Neural progenitor cell (in vitro differentiated cells): ENCODE measurements at regions not wholly inside any gene's neighbourhood (a gene's known extent, or its start where the extent isn't known, plus 50 kb on each side); places are given as distances from the start of the nearest gene placed in this dataset.

Experiments used
- DNase-seq: peaks from one replicate; pipeline ENCODE4 v3.0.0-alpha.2; 2016; ENCODE audit warnings: low spot score
- H2AFZ ChIP-seq: fragments of 200-600 bp; sonication (generic); replicated peaks from 2 replicates; pipeline ENCODE4 v1.6.1; 2016; ENCODE audit warnings: antibody characterized with exemption
- H3F3A ChIP-seq: fragments of 200-600 bp; sonication (generic); 2 replicates; pipeline ENCODE4 v1.6.1; 2016; ENCODE audit warnings: antibody characterized with exemption, low read depth
- H3K27ac ChIP-seq: fragments of 200-600 bp; sonication (generic); 2 replicates; pipeline ENCODE4 v1.5.1; 2016; ENCODE audit warnings: mild to moderate bottlenecking
- H3K27me3 ChIP-seq: fragments of 200-600 bp; sonication (generic); 2 replicates; pipeline ENCODE4 v1.6.1; 2016; ENCODE audit warnings: mild to moderate bottlenecking, moderate library complexity
- H3K36me3 ChIP-seq: fragments of 200-600 bp; sonication (generic); 2 replicates; pipeline ENCODE4 v1.5.1; 2016
- H3K4me1 ChIP-seq: fragments of 200-600 bp; sonication (generic); 2 replicates; pipeline ENCODE4 v1.6.1; 2016; ENCODE audit warnings: mixed run types
- H3K4me2 ChIP-seq: fragments of 200-600 bp; sonication (generic); 2 replicates; pipeline ENCODE4 v1.6.1; 2016
- H3K4me3 ChIP-seq: fragments of 200-600 bp; sonication (generic); 2 replicates; pipeline ENCODE4 v1.5.1; 2016
- H3K79me2 ChIP-seq: fragments of 200-600 bp; sonication (generic); 2 replicates; pipeline ENCODE4 v1.6.1; 2016; ENCODE audit warnings: low read depth
- H3K9ac ChIP-seq: fragments of 200-600 bp; sonication (generic); 2 replicates; pipeline ENCODE4 v1.6.1; 2016
- H3K9me3 ChIP-seq: fragments of 200-600 bp; sonication (generic); 2 replicates; pipeline ENCODE4 v1.5.1; 2016; ENCODE audit warnings: low read depth
- H4K20me1 ChIP-seq: fragments of 200-600 bp; sonication (generic); 2 replicates; pipeline ENCODE4 v1.6.1; 2016; ENCODE audit warnings: low read depth
- H3K27ac Mint-ChIP-seq: 3 replicates; pipeline ENCODE4 v1.8.0; 2021; ENCODE audit warnings: mixed read lengths
- H3K27me3 Mint-ChIP-seq: 2 replicates; pipeline ENCODE4 v1.8.0; 2022; ENCODE audit warnings: low read depth, mild to moderate bottlenecking, inconsistent platforms, moderate library complexity, mixed read lengths; ENCODE audit not compliant: insufficient read depth
- H3K36me3 Mint-ChIP-seq: 3 replicates; pipeline ENCODE4 v1.8.0; 2021; ENCODE audit warnings: mixed read lengths
- H3K4me1 Mint-ChIP-seq: 3 replicates; pipeline ENCODE4 v1.8.0; 2021; ENCODE audit warnings: mixed read lengths
- H3K4me3 Mint-ChIP-seq: 3 replicates; pipeline ENCODE4 v1.8.0; 2021; ENCODE audit warnings: mild to moderate bottlenecking, moderate library complexity, mixed read lengths
- H3K9me3 Mint-ChIP-seq: 3 replicates; pipeline ENCODE4 v1.8.0; 2020; ENCODE audit warnings: mixed read lengths
- CTCF ChIP-seq: fragments of 200-600 bp; sonication (generic); IDR thresholded peaks from 2 replicates; pipeline ENCODE4 v1.5.1; 2017; ENCODE audit warnings: antibody characterized with exemption, mild to moderate bottlenecking
- EZH2 ChIP-seq: fragments of 200-600 bp; sonication (generic); IDR thresholded peaks from 2 replicates; pipeline ENCODE4 v1.6.1; 2017; ENCODE audit warnings: antibody characterized with exemption, mild to moderate bottlenecking, moderate library complexity
- EZH2phosphoT487 ChIP-seq: fragments of 200-600 bp; sonication (generic); IDR thresholded peaks from 2 replicates; pipeline ENCODE4 v1.6.1; 2017; ENCODE audit warnings: antibody characterized with exemption

GRCh38 chr20:63132715-63133471, 83.0 kb downstream of the YTHDF1 start:
- Mint-ChIP-seq H3K36me3 (no peaks in the 10 kb centered on the region), H3K9me3 (peaks cover 2% of the 10 kb centered on the region), H3K4me1 (peaks cover 4% of the 10 kb centered on the region), H3K4me3 (no peak overlapping the region), H3K27ac (no peak overlapping the region), H3K27me3 (peaks cover 16% of the 10 kb centered on the region)
- no peak for TF ChIP-seq CTCF
- TF ChIP-seq EZH2phosphoT487, result no peak
- TF ChIP-seq EZH2, result no peak
- no peaks in the 10 kb centered on the region for H3K79me2 ChIP-seq
- peaks cover 11% of the 10 kb centered on the region for H3K27me3 ChIP-seq
- H3K4me2 ChIP-seq, result no peak overlapping the region
- no peak overlapping the region for H3K27ac ChIP-seq
- H2AFZ ChIP-seq, result no peak overlapping the region
- no peaks in the 10 kb centered on the region for H4K20me1 ChIP-seq
- no peaks in the 10 kb centered on the region for H3K9me3 ChIP-seq
- no peak overlapping the region for H3K4me3 ChIP-seq
- H3K9ac ChIP-seq, result no peak overlapping the region
- no peak for DNase-seq
- H3K4me1 ChIP-seq, result peaks cover 4% of the 10 kb centered on the region
- H3K36me3 ChIP-seq, result no peaks in the 10 kb centered on the region
- H3F3A ChIP-seq, result peaks cover 6% of the 10 kb centered on the region

DNA sequence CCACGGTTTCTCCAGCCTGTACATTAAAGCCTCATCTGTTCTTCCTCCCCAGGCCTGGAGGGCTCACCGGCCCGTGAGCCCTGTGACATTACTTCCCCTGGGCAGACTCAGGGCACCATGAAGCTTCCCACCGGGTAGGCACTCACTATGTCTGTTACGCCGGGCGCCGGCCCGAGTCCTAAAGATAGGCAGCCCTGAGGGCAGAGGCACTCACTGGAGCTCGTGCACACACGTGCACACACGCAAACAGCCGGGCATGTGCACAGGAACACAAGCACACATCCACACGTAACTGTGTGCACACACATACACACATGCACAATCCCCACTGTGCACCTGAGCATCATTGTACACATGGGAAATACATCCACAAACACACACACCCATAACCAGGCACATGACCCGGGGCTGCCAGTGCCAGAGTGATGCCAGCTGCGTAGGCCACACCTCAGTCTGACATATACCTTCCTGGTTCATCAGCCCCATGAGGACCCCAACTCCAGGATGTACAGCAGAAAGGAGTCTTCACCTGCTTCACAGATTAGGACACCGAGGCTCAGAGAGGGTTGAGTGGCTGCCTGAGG, 83.7 kb downstream of the YTHDF1 start:
- no peak for DNase-seq
- peaks cover 4% of the 10 kb centered on the region for H3K4me1 ChIP-seq
- no peaks in the 10 kb centered on the region for H3K79me2 ChIP-seq
- TF ChIP-seq EZH2 (no peak), EZH2phosphoT487 (no peak)
- peaks cover 11% of the 10 kb centered on the region for H3K27me3 ChIP-seq
- H2AFZ ChIP-seq, result no peak overlapping the region
- H4K20me1 ChIP-seq, result no peaks in the 10 kb centered on the region
- H3K36me3 Mint-ChIP-seq, result no peaks in the 10 kb centered on the region
- no peak overlapping the region for H3K4me3 ChIP-seq
- H3F3A ChIP-seq, result peaks cover 6% of the 10 kb centered on the region
- H3K27ac Mint-ChIP-seq, result no peak overlapping the region
- H3K4me3 Mint-ChIP-seq, result no peak overlapping the region
- H3K27ac ChIP-seq, result no peak overlapping the region
- H3K36me3 ChIP-seq, result no peaks in the 10 kb centered on the region
- no peaks in the 10 kb centered on the region for H3K9me3 ChIP-seq
- peaks cover 2% of the 10 kb centered on the region for H3K9me3 Mint-ChIP-seq
- H3K4me2 ChIP-seq, result no peak overlapping the region
- peaks cover 16% of the 10 kb centered on the region for H3K27me3 Mint-ChIP-seq
- no peak overlapping the region for H3K9ac ChIP-seq
- peaks cover 4% of the 10 kb centered on the region for H3K4me1 Mint-ChIP-seq

DNA sequence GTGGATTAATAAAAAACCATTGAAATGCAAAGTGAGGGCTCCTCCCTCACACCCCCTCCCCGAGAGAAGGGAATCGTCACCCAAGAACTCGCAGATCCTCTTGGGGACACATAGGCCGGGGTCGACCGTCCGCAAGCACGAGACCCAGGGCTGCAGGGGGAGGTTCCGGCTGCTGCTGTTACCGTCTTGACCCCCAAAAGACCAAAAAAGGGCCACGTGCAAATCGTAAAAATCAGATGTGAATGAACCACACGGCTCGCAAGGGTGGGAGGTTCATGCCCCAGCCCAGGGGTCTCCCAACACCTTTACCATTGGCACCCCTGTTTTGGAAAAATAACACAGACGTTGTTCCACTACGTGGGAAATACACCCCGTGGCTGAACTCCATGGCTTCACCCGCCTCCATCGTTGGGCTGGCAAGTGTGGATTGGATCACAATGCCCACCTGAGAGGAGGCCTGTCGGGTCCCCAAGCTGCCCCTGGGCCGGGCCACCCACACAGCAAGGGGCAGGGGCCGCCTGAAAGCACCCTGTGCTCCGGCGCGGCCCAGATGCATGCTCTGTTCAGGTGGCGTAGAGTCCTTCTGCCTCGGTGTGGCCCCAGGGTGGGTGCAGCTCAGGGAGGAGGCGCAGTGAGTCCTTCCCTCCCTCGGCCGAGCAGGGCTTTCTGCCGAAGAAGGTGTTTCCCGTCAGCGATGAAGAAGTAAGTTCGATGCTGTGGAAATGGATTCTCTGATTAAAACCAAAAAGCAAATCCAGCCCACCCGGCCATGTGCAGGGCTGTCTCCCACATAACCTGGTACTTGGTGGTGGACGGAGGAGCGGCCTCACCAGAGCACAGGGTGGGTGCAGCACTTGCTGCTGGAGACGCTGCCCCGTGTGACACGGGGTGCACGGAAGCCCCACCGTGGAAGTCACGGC, 85.0 kb downstream of the YTHDF1 start:
- no peak overlapping the region for H3K4me3 Mint-ChIP-seq
- H3K36me3 Mint-ChIP-seq, result no peaks in the 10 kb centered on the region
- no peaks in the 10 kb centered on the region for H3K79me2 ChIP-seq
- H3K4me1 Mint-ChIP-seq, result peaks cover 4% of the 10 kb centered on the region
- H3K36me3 ChIP-seq, result no peaks in the 10 kb centered on the region
- no peak for TF ChIP-seq EZH2phosphoT487
- no peak for TF ChIP-seq CTCF
- TF ChIP-seq EZH2, result no peak
- H3K9me3 ChIP-seq, result no peaks in the 10 kb centered on the region
- H3K27ac ChIP-seq, result no peak overlapping the region
- H4K20me1 ChIP-seq, result no peaks in the 10 kb centered on the region
- peaks cover 23% of the 10 kb centered on the region for H3K27me3 Mint-ChIP-seq
- H3K9ac ChIP-seq, result no peak overlapping the region
- no peak overlapping the region for H3K4me3 ChIP-seq
- peak overlapping the region; percentile 68 for H3K4me2 ChIP-seq
- peaks cover 2% of the 10 kb centered on the region for H3K9me3 Mint-ChIP-seq
- H3K27me3 ChIP-seq, result peaks cover 11% of the 10 kb centered on the region
- no peak overlapping the region for H3K27ac Mint-ChIP-seq
- peak overlapping the region; percentile 8 for H2AFZ ChIP-seq
- DNase-seq, result no peak
- peaks cover 4% of the 10 kb centered on the region for H3K4me1 ChIP-seq
- H3F3A ChIP-seq, result peaks cover 6% of the 10 kb centered on the region
